Stimulated activated CD4-positive, alpha-beta T cell treated with anti-CD3 and anti-CD28 coated beads, Interleukin-4, amount 100 ng/mL, for 24 hours (primary cell): ENCODE measurements at regions not wholly inside any gene's neighbourhood (a gene's known extent, or its start where the extent isn't known, plus 50 kb on each side); places are given as distances from the start of the nearest gene placed in this dataset.
"Not testable (repeated sequence)": the region's sequence is repeated elsewhere in the genome, so short reads cannot be mapped to it uniquely, and the experiment has no call there.

Source experiments
- DNase-seq: peaks from one replicate; pipeline ENCODE4 v3.0.0-alpha.2; 2020

GRCh38 chr12:114500775-114501473 is 95.0 kb upstream of the TBX5 start:
- no peak for DNase-seq

GRCh38 chr12:114500131-114500530 is 94.2 kb upstream of the TBX5 start:
- no peak for DNase-seq

DNA sequence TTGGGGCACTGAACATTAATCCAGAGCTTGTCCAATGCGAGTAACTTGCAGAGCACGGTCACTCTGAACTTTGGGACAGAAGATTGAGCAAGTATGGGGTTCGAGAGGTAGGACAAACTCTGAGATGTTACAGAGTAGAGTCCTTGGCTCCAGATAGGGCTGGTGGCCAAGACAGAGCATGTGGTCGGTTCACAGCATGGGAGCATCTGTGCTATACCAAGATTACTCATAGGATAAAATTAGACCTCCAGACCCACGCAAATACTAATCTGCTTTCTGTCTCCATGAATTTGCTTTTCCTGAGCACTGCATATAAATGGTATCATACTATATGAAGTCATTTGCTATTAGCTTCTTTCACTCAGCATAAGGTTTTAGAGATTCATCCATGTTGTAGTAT is 93.4 kb upstream of the TBX5 start:
- DNase-seq = no peak

DNA sequence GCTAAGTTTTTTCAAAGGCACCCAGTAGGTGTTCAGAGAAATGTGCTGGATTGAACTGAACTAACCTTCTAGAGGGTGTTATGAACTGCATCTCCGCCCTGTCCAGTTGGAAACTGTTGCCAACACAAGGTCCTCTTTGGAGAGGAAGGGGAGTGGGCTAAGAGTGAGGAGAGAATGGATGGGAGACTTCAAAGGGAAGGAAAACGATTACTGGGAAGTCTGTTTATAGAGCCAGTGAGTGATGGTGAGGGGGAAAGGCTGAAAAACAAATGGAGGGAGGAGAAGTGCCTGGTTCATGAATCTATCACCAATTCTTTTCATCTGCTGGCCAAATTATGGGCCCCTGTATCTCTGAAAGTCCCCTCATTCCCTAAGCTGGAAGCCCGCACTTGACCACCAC is 86.0 kb upstream of the TBX5 start:
- no peak for DNase-seq

- not testable (repeated sequence) for DNase-seq
These were observed 79.0 kb upstream of the TBX5 start for GRCh38 chr12:114484822-114485459.

GRCh38 chr12:114483996-114484395 is 78.1 kb upstream of the TBX5 start:
- DNase-seq = no peak

DNA sequence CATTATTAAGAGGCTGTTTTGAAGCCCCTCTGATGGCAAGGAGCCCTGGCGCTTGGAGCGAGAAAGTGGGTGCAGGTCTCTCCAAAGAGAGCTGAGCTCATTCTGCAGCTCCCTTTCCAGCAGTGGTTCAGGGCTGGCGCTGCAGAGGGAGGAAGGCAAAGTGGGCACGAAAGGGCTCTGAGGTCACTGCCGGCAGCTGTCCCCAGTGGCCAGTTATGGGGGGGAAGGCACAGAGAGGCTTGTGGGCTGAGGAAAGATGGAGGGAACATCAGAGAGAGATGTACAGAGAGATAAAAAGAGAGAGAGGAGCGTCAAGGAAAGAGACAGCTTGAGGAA is 75.2 kb upstream of the TBX5 start:
- no peak for DNase-seq

- DNase-seq = no peak
These were observed 74.6 kb upstream of the TBX5 start for GRCh38 chr12:114480337-114481199.

DNA sequence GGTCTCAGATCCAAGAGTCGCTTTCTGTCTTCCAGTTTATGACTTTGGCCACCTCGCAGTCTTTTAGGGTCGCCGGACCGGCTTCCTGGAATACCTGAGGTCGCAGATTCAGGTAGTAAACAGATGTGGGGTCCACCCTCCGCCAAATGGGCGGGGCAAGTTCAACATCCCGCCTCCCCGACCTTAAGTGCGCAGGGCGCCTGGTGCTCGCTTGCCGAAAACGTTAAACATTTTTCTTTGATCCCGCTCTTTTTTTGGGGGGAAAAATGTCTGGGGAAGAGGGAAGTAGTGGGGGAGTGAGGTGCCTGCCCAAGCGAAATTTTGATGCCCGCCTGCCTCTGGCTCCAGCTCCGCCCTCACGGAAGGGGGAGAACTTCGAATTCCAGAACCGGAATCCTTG is 73.9 kb upstream of the TBX5 start:
- DNase-seq = no peak

GRCh38 chr12:114478865-114479264 is 72.9 kb upstream of the TBX5 start:
- no peak for DNase-seq

DNA sequence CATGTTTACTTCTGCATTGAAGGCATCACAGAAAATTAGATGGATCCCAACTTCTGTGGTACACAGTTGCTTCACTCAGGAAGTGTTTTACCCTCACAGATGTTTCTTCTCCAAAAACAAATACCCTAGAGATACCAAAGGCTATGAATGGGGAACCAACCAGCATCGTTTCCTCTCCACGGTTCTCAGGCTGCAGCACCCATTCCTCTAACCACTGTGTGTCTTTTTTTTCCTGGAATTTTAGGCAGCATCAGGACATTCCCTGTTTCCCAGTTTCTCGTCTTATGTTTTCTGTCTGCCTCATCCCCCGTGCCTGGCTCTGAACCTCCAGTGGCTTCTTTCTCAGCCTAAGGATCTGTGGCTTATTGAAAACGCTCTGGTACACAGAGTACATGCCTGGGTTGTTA is 72.0 kb upstream of the TBX5 start:
- DNase-seq = no peak

DNA sequence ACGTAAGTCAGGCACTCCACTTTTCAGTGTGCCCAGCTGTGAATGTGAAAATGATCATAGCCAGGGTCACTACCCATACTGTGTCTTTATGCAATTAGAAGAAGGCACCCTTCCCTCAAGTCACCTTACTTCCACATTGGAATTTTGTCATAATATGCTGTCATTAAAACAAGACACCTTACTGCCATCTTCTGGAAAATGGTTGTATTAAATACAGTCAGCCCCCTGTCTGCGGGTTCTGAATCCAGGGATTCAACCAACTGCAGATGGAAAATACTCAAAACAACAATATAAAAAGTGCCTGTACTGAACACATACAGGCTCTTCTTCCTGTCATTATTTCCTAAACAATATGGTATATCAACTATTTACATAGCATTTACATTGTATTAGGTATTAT is 70.2 kb upstream of the TBX5 start:
- no peak for DNase-seq

GRCh38 chr12:114473717-114474116 is 67.8 kb upstream of the TBX5 start:
- DNase-seq = no peak

DNA sequence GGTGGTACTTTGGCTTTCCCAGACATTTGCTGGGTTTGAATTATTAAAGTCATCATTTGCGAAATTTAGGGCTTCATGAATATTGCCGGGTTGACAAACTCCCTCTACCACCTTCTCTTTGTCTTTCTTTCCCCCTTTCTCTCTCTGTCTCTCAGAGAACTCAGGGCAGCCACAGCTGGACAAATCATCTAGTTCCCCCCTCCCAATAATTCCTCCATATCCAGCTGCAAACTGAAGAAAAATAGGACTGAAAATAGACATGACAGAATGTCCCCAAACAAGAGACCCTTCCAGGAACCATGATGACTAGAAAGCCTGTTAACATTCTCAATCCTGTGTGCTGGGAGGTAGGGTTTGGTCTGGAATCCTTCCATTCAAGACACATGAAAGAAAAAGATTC is 67.1 kb upstream of the TBX5 start:
- no peak for DNase-seq

DNA sequence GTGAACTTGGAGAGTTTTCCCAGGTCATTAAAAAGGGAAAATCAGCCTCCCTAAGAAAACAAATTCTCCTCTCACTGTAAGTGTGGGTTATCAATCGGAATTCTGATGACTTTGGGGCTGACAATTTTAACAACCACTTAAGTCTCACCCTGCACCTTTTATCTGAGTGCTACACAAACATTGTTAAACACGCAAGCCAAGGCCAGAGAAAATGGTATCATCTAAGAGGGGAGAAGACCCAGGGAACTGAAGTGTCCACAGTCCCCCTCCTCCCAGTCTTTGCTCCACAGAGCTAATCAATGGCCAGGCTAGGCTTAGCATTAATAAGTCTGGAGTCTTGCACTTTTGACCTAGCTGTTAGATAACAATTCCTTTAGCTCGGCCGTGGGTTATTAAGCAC is 51.7 kb upstream of the TBX5 start:
- no peak for DNase-seq
